Ishikawa (cell line): ENCODE measurements at regions not wholly inside any gene's neighbourhood (a gene's known extent, or its start where the extent isn't known, plus 50 kb on each side); places are given as distances from the start of the nearest gene placed in this dataset.

Source experiments
- CREB1 ChIP-seq: IDR thresholded peaks from 2 replicates; pipeline ENCODE4 v1.6.1; 2012; ENCODE audit warnings: low read depth
- EP300 ChIP-seq: IDR thresholded peaks from 2 replicates; pipeline ENCODE4 v1.6.1; 2012; ENCODE audit warnings: borderline replicate concordance
- FOXM1 ChIP-seq: IDR thresholded peaks from 2 replicates; pipeline ENCODE4 v1.6.1; 2012; ENCODE audit warnings: low read depth, borderline replicate concordance
- RAD21 ChIP-seq: IDR thresholded peaks from 2 replicates; pipeline ENCODE4 v1.6.1; 2012; ENCODE audit warnings: low read depth
- TAF1 ChIP-seq: IDR thresholded peaks from 2 replicates; pipeline ENCODE4 v1.6.1; 2012; ENCODE audit warnings: low read depth, mild to moderate bottlenecking
- TEAD4 ChIP-seq: IDR thresholded peaks from 2 replicates; pipeline ENCODE4 v1.6.1; 2012
- TF ChIP-seq, protein P1 (sequence below): IDR thresholded peaks from 2 replicates; pipeline ENCODE4 v1.6.1; 2012; ENCODE audit warnings: low read depth, mild to moderate bottlenecking
- TF ChIP-seq, protein P2 (sequence below): IDR thresholded peaks from 2 replicates; pipeline ENCODE4 v1.6.1; 2012

DNA sequence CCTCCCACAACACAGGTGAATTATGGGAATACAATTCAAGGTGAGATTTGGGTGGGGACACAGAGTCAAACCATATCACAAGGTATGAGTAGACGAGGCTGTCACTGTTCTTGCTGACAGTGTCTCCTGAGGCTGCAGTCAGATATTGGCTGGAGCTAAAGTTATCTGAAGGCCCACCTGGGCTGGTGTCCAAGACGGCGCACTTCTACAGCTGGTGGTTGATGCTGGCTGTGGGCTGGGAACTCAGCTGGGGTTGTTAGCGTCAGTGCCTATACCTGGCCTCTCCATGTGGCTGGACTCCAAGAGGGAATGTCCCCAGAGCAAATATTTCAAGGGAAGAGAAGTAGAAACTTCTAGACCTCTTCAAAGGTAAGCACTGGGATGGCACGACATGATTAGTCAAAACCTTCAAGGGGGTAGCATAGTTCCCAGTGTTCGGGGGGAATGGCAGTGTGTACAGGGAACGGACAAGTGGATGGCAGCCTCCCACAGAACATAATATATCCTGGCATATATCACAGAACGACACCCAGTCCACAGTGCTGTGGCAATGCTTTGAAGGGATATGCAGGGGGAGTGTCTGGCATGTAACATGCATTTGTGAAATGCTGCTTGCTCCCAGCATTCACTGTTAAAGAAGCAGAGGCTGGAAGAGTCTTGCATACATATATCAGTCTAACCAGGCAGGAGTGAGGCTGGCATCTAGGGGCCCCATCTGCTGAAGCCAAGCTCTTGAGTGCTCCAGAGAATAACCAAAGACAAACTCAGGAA is 126.7 kb upstream of the RFLNA start:
- TF ChIP-seq, protein P1, sequence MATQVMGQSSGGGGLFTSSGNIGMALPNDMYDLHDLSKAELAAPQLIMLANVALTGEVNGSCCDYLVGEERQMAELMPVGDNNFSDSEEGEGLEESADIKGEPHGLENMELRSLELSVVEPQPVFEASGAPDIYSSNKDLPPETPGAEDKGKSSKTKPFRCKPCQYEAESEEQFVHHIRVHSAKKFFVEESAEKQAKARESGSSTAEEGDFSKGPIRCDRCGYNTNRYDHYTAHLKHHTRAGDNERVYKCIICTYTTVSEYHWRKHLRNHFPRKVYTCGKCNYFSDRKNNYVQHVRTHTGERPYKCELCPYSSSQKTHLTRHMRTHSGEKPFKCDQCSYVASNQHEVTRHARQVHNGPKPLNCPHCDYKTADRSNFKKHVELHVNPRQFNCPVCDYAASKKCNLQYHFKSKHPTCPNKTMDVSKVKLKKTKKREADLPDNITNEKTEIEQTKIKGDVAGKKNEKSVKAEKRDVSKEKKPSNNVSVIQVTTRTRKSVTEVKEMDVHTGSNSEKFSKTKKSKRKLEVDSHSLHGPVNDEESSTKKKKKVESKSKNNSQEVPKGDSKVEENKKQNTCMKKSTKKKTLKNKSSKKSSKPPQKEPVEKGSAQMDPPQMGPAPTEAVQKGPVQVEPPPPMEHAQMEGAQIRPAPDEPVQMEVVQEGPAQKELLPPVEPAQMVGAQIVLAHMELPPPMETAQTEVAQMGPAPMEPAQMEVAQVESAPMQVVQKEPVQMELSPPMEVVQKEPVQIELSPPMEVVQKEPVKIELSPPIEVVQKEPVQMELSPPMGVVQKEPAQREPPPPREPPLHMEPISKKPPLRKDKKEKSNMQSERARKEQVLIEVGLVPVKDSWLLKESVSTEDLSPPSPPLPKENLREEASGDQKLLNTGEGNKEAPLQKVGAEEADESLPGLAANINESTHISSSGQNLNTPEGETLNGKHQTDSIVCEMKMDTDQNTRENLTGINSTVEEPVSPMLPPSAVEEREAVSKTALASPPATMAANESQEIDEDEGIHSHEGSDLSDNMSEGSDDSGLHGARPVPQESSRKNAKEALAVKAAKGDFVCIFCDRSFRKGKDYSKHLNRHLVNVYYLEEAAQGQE, result no peak
- TF ChIP-seq TAF1 (no peak), RAD21 (no peak), TEAD4 (no peak), EP300 (no peak), FOXM1 (no peak), CREB1 (no peak)
- TF ChIP-seq, protein P2, sequence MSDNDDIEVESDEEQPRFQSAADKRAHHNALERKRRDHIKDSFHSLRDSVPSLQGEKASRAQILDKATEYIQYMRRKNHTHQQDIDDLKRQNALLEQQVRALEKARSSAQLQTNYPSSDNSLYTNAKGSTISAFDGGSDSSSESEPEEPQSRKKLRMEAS, result no peak
